Hepatocyte (in vitro differentiated cells): ENCODE measurements at regions not wholly inside any gene's neighbourhood (a gene's known extent, or its start where the extent isn't known, plus 50 kb on each side); places are given as distances from the start of the nearest gene placed in this dataset.

Source experiments
- DNase-seq: peaks from one replicate; pipeline ENCODE4 v3.0.0-alpha.2; 2016; ENCODE audit warnings: low spot score
- H2AFZ ChIP-seq: fragments of 200-600 bp; sonication (generic); 2 replicates; pipeline ENCODE4 v1.6.0; 2016; ENCODE audit warnings: antibody characterized with exemption, mild to moderate bottlenecking
- H3K27ac ChIP-seq: fragments of 200-600 bp; sonication (generic); 2 replicates; pipeline ENCODE4 v1.5.1; 2016; ENCODE audit warnings: mild to moderate bottlenecking
- H3K27me3 ChIP-seq: fragments of 200-600 bp; sonication (generic); 2 replicates; pipeline ENCODE4 v1.6.1; 2016
- H3K36me3 ChIP-seq: fragments of 200-600 bp; sonication (generic); replicated peaks from 2 replicates; pipeline ENCODE4 v1.5.1; 2016; ENCODE audit warnings: low read depth; ENCODE audit not compliant: insufficient read depth
- H3K4me1 ChIP-seq: fragments of 200-600 bp; sonication (generic); 2 replicates; pipeline ENCODE4 v1.5.1; 2016; ENCODE audit warnings: mild to moderate bottlenecking, moderate library complexity; ENCODE audit not compliant: insufficient read depth
- H3K4me2 ChIP-seq: fragments of 200-600 bp; sonication (generic); 2 replicates; pipeline ENCODE4 v1.6.0; 2016
- H3K4me3 ChIP-seq: fragments of 200-600 bp; sonication (generic); 2 replicates; pipeline ENCODE4 v1.5.1; 2016; ENCODE audit warnings: mild to moderate bottlenecking
- H3K79me2 ChIP-seq: fragments of 200-600 bp; sonication (generic); 2 replicates; pipeline ENCODE4 v1.6.0; 2017; ENCODE audit warnings: mild to moderate bottlenecking
- H3K9me2 ChIP-seq: fragments of 200-600 bp; sonication (generic); replicated peaks from 2 replicates; pipeline ENCODE4 v1.6.0; 2017; ENCODE audit warnings: mild to moderate bottlenecking; ENCODE audit not compliant: insufficient read depth
- H3K9me3 ChIP-seq: fragments of 200-600 bp; sonication (generic); 2 replicates; pipeline ENCODE4 v1.5.1; 2016; ENCODE audit warnings: low read depth, mild to moderate bottlenecking
- H4K20me1 ChIP-seq: fragments of 200-600 bp; sonication (generic); 2 replicates; pipeline ENCODE4 v1.6.0; 2016; ENCODE audit warnings: mild to moderate bottlenecking; ENCODE audit not compliant: insufficient read depth, poor library complexity, severe bottlenecking
- CTCF ChIP-seq: fragments of 200-600 bp; sonication (generic); IDR thresholded peaks from 2 replicates; pipeline ENCODE4 v1.5.1; 2016; ENCODE audit warnings: antibody characterized with exemption, mild to moderate bottlenecking; ENCODE audit not compliant: poor library complexity
- EZH2 ChIP-seq: fragments of 200-600 bp; sonication (generic); IDR thresholded peaks from 2 replicates; pipeline ENCODE4 v1.6.1; 2016; ENCODE audit warnings: antibody characterized with exemption, mild to moderate bottlenecking, borderline replicate concordance
- EZH2phosphoT487 ChIP-seq: fragments of 200-600 bp; sonication (generic); IDR thresholded peaks from one replicate; pipeline ENCODE4 v1.6.1; 2018; ENCODE audit warnings: antibody characterized with exemption, mild to moderate bottlenecking, low read depth, moderate library complexity; ENCODE audit not compliant: unreplicated experiment, severe bottlenecking
- WGBS: methylation state at CpG from one replicate; pipeline ENCODE4 v1.1.6; 2016; ENCODE audit warnings: low lambda C conversion rate; ENCODE audit errors: missing lambda C conversion rate; 5-methylcytosine and 5-hydroxymethylcytosine counted together

GRCh38 chr7:55733241-55734140 is 129.1 kb downstream of the SEPTIN14 start:
- no peaks in the 10 kb centered on the region for H3K9me2 ChIP-seq
- 30% methylated on average over 8 of the region's 8 CpGs for WGBS
- H2AFZ ChIP-seq, result no peak overlapping the region

GRCh38 chr7:55731931-55732330 is 130.6 kb downstream of the SEPTIN14 start:
- 95% methylated on average over 16 of the region's 16 CpGs for WGBS
- no peak for TF ChIP-seq CTCF
- TF ChIP-seq EZH2phosphoT487, result no peak
- TF ChIP-seq EZH2, result no peak
- no peaks in the 10 kb centered on the region for H4K20me1 ChIP-seq
- no peaks in the 10 kb centered on the region for H3K36me3 ChIP-seq
- H2AFZ ChIP-seq, result no peak overlapping the region
- no peaks in the 10 kb centered on the region for H3K9me2 ChIP-seq
- H3K4me2 ChIP-seq, result no peak overlapping the region
- H3K9me3 ChIP-seq, result no peaks in the 10 kb centered on the region
- H3K27me3 ChIP-seq, result no peaks in the 10 kb centered on the region
- no peak overlapping the region for H3K4me3 ChIP-seq
- no peak overlapping the region for H3K27ac ChIP-seq
- no peaks in the 10 kb centered on the region for H3K79me2 ChIP-seq
- H3K4me1 ChIP-seq, result no peaks in the 10 kb centered on the region
- no peak for DNase-seq

More at GRCh38 chr7:55733241-55734140, 129.1 kb downstream of the SEPTIN14 start:
- Histone ChIP-seq H3K27me3 (no peaks in the 10 kb centered on the region), H3K79me2 (no peaks in the 10 kb centered on the region), H3K27ac (peak overlapping the region; percentile 62), H3K4me3 (no peak overlapping the region), H4K20me1 (no peaks in the 10 kb centered on the region), H3K36me3 (no peaks in the 10 kb centered on the region), H3K9me3 (no peaks in the 10 kb centered on the region), H3K4me1 (no peaks in the 10 kb centered on the region), H3K4me2 (no peak overlapping the region)
- TF ChIP-seq CTCF (no peak), EZH2phosphoT487 (no peak), EZH2 (no peak)
- DNase-seq, result peak; percentile 30

GRCh38 chr7:55730197-55730596 is 132.4 kb downstream of the SEPTIN14 start:
- H3K79me2 ChIP-seq, result no peaks in the 10 kb centered on the region
- H3K27ac ChIP-seq, result no peak overlapping the region
- no peak for DNase-seq
- no peak overlapping the region for H3K4me2 ChIP-seq
- H4K20me1 ChIP-seq, result no peaks in the 10 kb centered on the region
- no peak for TF ChIP-seq CTCF
- TF ChIP-seq EZH2, result no peak
- no peak for TF ChIP-seq EZH2phosphoT487
- no peaks in the 10 kb centered on the region for H3K36me3 ChIP-seq
- WGBS, result 74% methylated on average over 2 of the region's 2 CpGs
- no peaks in the 10 kb centered on the region for H3K27me3 ChIP-seq
- H3K9me3 ChIP-seq, result no peaks in the 10 kb centered on the region
- no peaks in the 10 kb centered on the region for H3K4me1 ChIP-seq
- H3K4me3 ChIP-seq, result no peak overlapping the region
- H2AFZ ChIP-seq, result no peak overlapping the region
- H3K9me2 ChIP-seq, result no peaks in the 10 kb centered on the region
